Keratinocyte (primary cell): ENCODE measurements at regions not wholly inside any gene's neighbourhood (a gene's known extent, or its start where the extent isn't known, plus 50 kb on each side); places are given as distances from the start of the nearest gene placed in this dataset.

Experiments used
- DNase-seq: peaks from one replicate; pipeline ENCODE4 v3.0.0-alpha.2; 2011; ENCODE audit warnings: low read depth, missing footprints, low spot score
- FAIRE-seq: peaks from 2 replicates; lab custom pipeline; 2011; peaks lifted over from hg19 to GRCh38; lab: Jason Lieb, UNC
- H2AFZ ChIP-seq: 2 replicates; pipeline ENCODE4 v1.6.0; 2012; ENCODE audit warnings: low read length, control low read depth, inconsistent platforms; ENCODE audit not compliant: control insufficient read depth
- H3K27ac ChIP-seq: 2 replicates; pipeline ENCODE4 v1.5.1; 2011; ENCODE audit warnings: low read length; ENCODE audit not compliant: control insufficient read depth, insufficient read depth
- H3K27me3 ChIP-seq: 3 replicates; pipeline ENCODE4 v1.6.0; 2011; ENCODE audit warnings: low read length; ENCODE audit not compliant: control insufficient read depth, insufficient read depth; ENCODE audit errors: extremely low read depth
- H3K36me3 ChIP-seq, 2 experiments: 2 replicates in 1 of 2; 3 replicates in 1 of 2; pipeline ENCODE4 v1.5.1; 2011; ENCODE audit warnings: low read length in 2 of 2, mild to moderate bottlenecking in 1 of 2; ENCODE audit not compliant: control insufficient read depth in 2 of 2, insufficient read depth in 2 of 2; ENCODE audit errors: extremely low read depth in 1 of 2
- H3K4me1 ChIP-seq: 3 replicates; pipeline ENCODE4 v1.5.1; 2011; ENCODE audit warnings: low read length; ENCODE audit not compliant: control insufficient read depth, insufficient read depth; ENCODE audit errors: extremely low read depth
- H3K4me2 ChIP-seq: 3 replicates; pipeline ENCODE4 v1.6.0; 2011; ENCODE audit warnings: low read depth, low read length; ENCODE audit not compliant: control insufficient read depth, insufficient read depth; ENCODE audit errors: extremely low read depth
- H3K4me3 ChIP-seq, 3 experiments: fragments of 200-600 bp in 1 of 3; sonication (generic) in 1 of 3; 2 replicates in 2 of 3; 3 replicates in 1 of 3; pipeline ENCODE4 v1.5.1; 2011 to 2016; ENCODE audit warnings: low read length in 3 of 3, mild to moderate bottlenecking in 3 of 3, control low read depth in 2 of 3, inconsistent platforms in 1 of 3, low read depth in 1 of 3, mixed read lengths in 1 of 3, mixed run types in 1 of 3, moderate library complexity in 1 of 3; ENCODE audit not compliant: control insufficient read depth in 2 of 3, insufficient read depth in 2 of 3; ENCODE audit errors: extremely low read depth in 1 of 3
- H3K79me2 ChIP-seq: 2 replicates; pipeline ENCODE4 v1.6.0; 2012; ENCODE audit warnings: low read length; ENCODE audit not compliant: control insufficient read depth, insufficient read depth
- H3K9ac ChIP-seq: 3 replicates; pipeline ENCODE4 v1.6.0; 2011; ENCODE audit warnings: low read length; ENCODE audit not compliant: control insufficient read depth, insufficient read depth; ENCODE audit errors: extremely low read depth
- H3K9me1 ChIP-seq: 3 replicates; pipeline ENCODE4 v1.6.0; 2011; ENCODE audit warnings: low read length; ENCODE audit not compliant: control insufficient read depth, insufficient read depth; ENCODE audit errors: extremely low read depth
- H3K9me3 ChIP-seq: 2 replicates; pipeline ENCODE4 v1.5.1; 2012; ENCODE audit warnings: low read depth, low read length; ENCODE audit not compliant: control insufficient read depth
- H4K20me1 ChIP-seq: 3 replicates; pipeline ENCODE4 v1.6.0; 2011; ENCODE audit warnings: low read length; ENCODE audit not compliant: control insufficient read depth, insufficient read depth; ENCODE audit errors: extremely low read depth
- CTCF ChIP-seq, 3 experiments: IDR thresholded peaks in 1 of 3; conservative IDR thresholded peaks in 1 of 3; optimal IDR thresholded peaks in 1 of 3; 2 replicates in 2 of 3; 3 replicates in 1 of 3; pipeline versions ENCODE3 to v1.5.1; 2011; ENCODE audit warnings: low read length in 3 of 3, mild to moderate bottlenecking in 3 of 3, moderate library complexity in 2 of 3, control low read depth in 1 of 3, inconsistent platforms in 1 of 3; ENCODE audit not compliant: insufficient read depth in 2 of 3; ENCODE audit errors: extremely low read depth in 1 of 3
- EZH2 ChIP-seq: IDR thresholded peaks from one replicate; pipeline ENCODE4 v1.6.1; 2012; ENCODE audit warnings: inconsistent platforms, mild to moderate bottlenecking, low read length, moderate library complexity
- dilution Hi-C: fragments of 300-500 bp; cut with MboI; formaldehyde crosslinking; loops from one replicate; pipeline ENCODE4 v1.7.0; 2020; ENCODE audit warnings: low sequenced_read_pairs; ENCODE audit not compliant: extremely low pct_ligation_motif_present

- no peak overlapping the region for H3K27ac ChIP-seq
- dilution Hi-C loops, result no loop called here
- DNase-seq (no peak), FAIRE-seq (no peak)
- no peaks in the 10 kb centered on the region for H3K27me3 ChIP-seq
- no peak overlapping the region for H3K4me2 ChIP-seq
- no peak overlapping the region for H2AFZ ChIP-seq
- no peaks in the 10 kb centered on the region for H3K36me3 ChIP-seq
- TF ChIP-seq CTCF (optimal IDR thresholded peaks at IDR 0.05 in 1 of 3, IDR thresholded peaks at IDR 0.05 in 1 of 3, conservative IDR thresholded peaks at IDR 0.05 in 1 of 3; ENCODE audit: extremely low read depth in 1 of 3, insufficient read depth in 2 of 3, low read length in 3 of 3) (no peak), EZH2 (no peak)
- no peaks in the 10 kb centered on the region for H4K20me1 ChIP-seq
- no peak overlapping the region for H3K4me3 ChIP-seq
- H3K79me2 ChIP-seq, result no peaks in the 10 kb centered on the region
- H3K4me1 ChIP-seq, result no peaks in the 10 kb centered on the region
- no peaks in the 10 kb centered on the region for H3K9me1 ChIP-seq
- H3K9me3 ChIP-seq, result no peaks in the 10 kb centered on the region
- H3K9ac ChIP-seq, result no peak overlapping the region
Observed at GRCh38 chr3:21256932-21257331, 494.1 kb downstream of the ZNF385D start.

- DNase-seq (no peak), FAIRE-seq (no peak)
- H3K4me2 ChIP-seq, result no peak overlapping the region
- no peaks in the 10 kb centered on the region for H3K9me1 ChIP-seq
- no peaks in the 10 kb centered on the region for H3K4me1 ChIP-seq
- no peaks in the 10 kb centered on the region for H3K27me3 ChIP-seq
- H2AFZ ChIP-seq, result no peak overlapping the region
- TF ChIP-seq EZH2 (no peak), CTCF (optimal IDR thresholded peaks at IDR 0.05 in 1 of 3, IDR thresholded peaks at IDR 0.05 in 1 of 3, conservative IDR thresholded peaks at IDR 0.05 in 1 of 3; ENCODE audit: extremely low read depth in 1 of 3, insufficient read depth in 2 of 3, low read length in 3 of 3) (no peak)
- no peaks in the 10 kb centered on the region for H3K36me3 ChIP-seq
- H3K4me3 ChIP-seq, result no peak overlapping the region
- no peaks in the 10 kb centered on the region for H4K20me1 ChIP-seq
- no peak overlapping the region for H3K9ac ChIP-seq
- H3K27ac ChIP-seq, result no peak overlapping the region
- no peaks in the 10 kb centered on the region for H3K79me2 ChIP-seq
- dilution Hi-C loops, result no loop called here
- no peaks in the 10 kb centered on the region for H3K9me3 ChIP-seq
Observed at GRCh38 chr3:21238661-21239060, 512.3 kb downstream of the ZNF385D start.
